IMR-90 (cell line): ENCODE measurements at regions not wholly inside any gene's neighbourhood (a gene's known extent, or its start where the extent isn't known, plus 50 kb on each side); places are given as distances from the start of the nearest gene placed in this dataset.

ENCODE experiments used
- ATAC-seq: fragments of 200-7000 bp; cut with Tn5 transposase; 2 replicates; pipeline ENCODE4 v1.9.1; 2020; ENCODE audit warnings: low read depth, mild to moderate bottlenecking, moderate library complexity
- BruUV-seq: library from RNA; stranded (reverse); fragments of 400-500 nt; replicated peaks from 2 replicates; lab custom pipeline; 2021; lab: Mats Ljungman, UMichigan
- CTCF ChIA-PET: fragments of 300-600 bp; formaldehyde crosslinking; extraction: SDS; loops from one replicate; lab custom pipeline; 2021; ENCODE audit warnings: antibody characterized with exemption; lab: Yijun Ruan, JAX
- POLR2A ChIA-PET: fragments of 300-600 bp; sonication (Branson Sonifier 250); formaldehyde crosslinking; loops from one replicate; lab custom pipeline; 2022; ENCODE audit warnings: antibody characterized with exemption; ENCODE audit not compliant: unreplicated experiment; lab: Charles Lee
- DNase-seq: peaks from one replicate; pipeline ENCODE4 v3.0.0; 2013
- H2AFZ ChIP-seq: replicated peaks from 2 replicates; pipeline ENCODE3; 2013; ENCODE audit warnings: low read length, mild to moderate bottlenecking; ENCODE audit not compliant: poor library complexity
- H2AK5ac ChIP-seq: 2 replicates; pipeline ENCODE4 v1.6.1; 2013; ENCODE audit warnings: low read depth, low read length, inconsistent platforms
- H2AK9ac ChIP-seq: replicated peaks from 2 replicates; pipeline ENCODE3; 2013; ENCODE audit warnings: mild to moderate bottlenecking, low read depth, low read length, moderate library complexity; ENCODE audit not compliant: poor library complexity
- H2BK120ac ChIP-seq: 2 replicates; pipeline ENCODE4 v1.6.1; 2013; ENCODE audit warnings: low read depth, low read length, inconsistent platforms
- H2BK15ac ChIP-seq: 3 replicates; pipeline ENCODE4 v1.6.1; 2013; ENCODE audit warnings: low read depth, low read length, inconsistent platforms
- H2BK20ac ChIP-seq: 2 replicates; pipeline ENCODE4 v1.6.1; 2013; ENCODE audit warnings: low read depth, mild to moderate bottlenecking, inconsistent platforms, low read length, moderate library complexity
- H2BK5ac ChIP-seq: 2 replicates; pipeline ENCODE4 v1.6.1; 2013; ENCODE audit warnings: mild to moderate bottlenecking, low read depth, low read length, inconsistent platforms; ENCODE audit not compliant: poor library complexity, severe bottlenecking
- H3K14ac ChIP-seq: replicated peaks from 2 replicates; pipeline ENCODE4 v1.6.1; 2013; ENCODE audit warnings: low read depth, low read length, inconsistent platforms
- H3K18ac ChIP-seq: 2 replicates; pipeline ENCODE4 v1.6.1; 2013; ENCODE audit warnings: low read depth, low read length, control low read depth
- H3K23ac ChIP-seq: 2 replicates; pipeline ENCODE4 v1.6.1; 2013; ENCODE audit warnings: low read depth, low read length, inconsistent platforms
- H3K27ac ChIP-seq: 2 replicates; pipeline ENCODE4 v1.5.1; 2013; ENCODE audit warnings: mild to moderate bottlenecking, control low read depth, low read length; ENCODE audit not compliant: insufficient read depth
- H3K27me3 ChIP-seq: 2 replicates; pipeline ENCODE4 v1.6.1; 2013; ENCODE audit warnings: low read length; ENCODE audit not compliant: control insufficient read depth, insufficient read depth
- H3K36me3 ChIP-seq: 2 replicates; pipeline ENCODE4 v1.6.1; 2013; ENCODE audit warnings: low read length, mixed read lengths; ENCODE audit not compliant: control insufficient read depth, insufficient read depth
- H3K4ac ChIP-seq: 2 replicates; pipeline ENCODE4 v1.6.1; 2013; ENCODE audit warnings: low read depth, low read length, inconsistent platforms
- H3K4me1 ChIP-seq: 2 replicates; pipeline ENCODE4 v1.6.1; 2013; ENCODE audit warnings: low read length, mixed read lengths; ENCODE audit not compliant: control insufficient read depth, insufficient read depth
- H3K4me2 ChIP-seq: 2 replicates; pipeline ENCODE4 v1.6.1; 2013; ENCODE audit warnings: low read depth, mild to moderate bottlenecking, control low read depth, low read length, moderate library complexity
- H3K4me3 ChIP-seq: 2 replicates; pipeline ENCODE4 v1.5.1; 2013; ENCODE audit warnings: low read depth, mild to moderate bottlenecking, control low read depth, low read length, moderate library complexity; ENCODE audit not compliant: insufficient read depth
- H3K56ac ChIP-seq: 2 replicates; pipeline ENCODE4 v1.6.1; 2013; ENCODE audit warnings: low read length, inconsistent platforms; ENCODE audit not compliant: insufficient read depth; ENCODE audit errors: extremely low read depth
- H3K79me1 ChIP-seq, 2 experiments: 2 replicates each; pipeline ENCODE4 v1.6.1; 2013; ENCODE audit warnings: low read length in 2 of 2, inconsistent platforms in 1 of 2, low read depth in 1 of 2
- H3K9ac ChIP-seq: 2 replicates; pipeline ENCODE4 v1.6.1; 2013; ENCODE audit warnings: low read depth, low read length, control low read depth
- H3K9me1 ChIP-seq: 2 replicates; pipeline ENCODE4 v1.6.1; 2013; ENCODE audit warnings: low read length, inconsistent platforms; ENCODE audit not compliant: insufficient read depth
- H3K9me3 ChIP-seq: 2 replicates; pipeline ENCODE4 v1.6.1; 2013; ENCODE audit warnings: low read length; ENCODE audit not compliant: control insufficient read depth, insufficient read depth
- H4K20me1 ChIP-seq: 2 replicates; pipeline ENCODE4 v1.6.1; 2013; ENCODE audit warnings: low read length, inconsistent platforms; ENCODE audit not compliant: insufficient read depth
- H4K5ac ChIP-seq: 2 replicates; pipeline ENCODE4 v1.6.1; 2013; ENCODE audit warnings: mild to moderate bottlenecking, low read depth, low read length, control low read depth
- H4K8ac ChIP-seq, 2 experiments: 2 replicates each; pipeline ENCODE4 v1.6.1; 2013; ENCODE audit warnings: low read depth in 2 of 2, low read length in 2 of 2, control low read depth in 1 of 2, inconsistent platforms in 1 of 2
- H4K91ac ChIP-seq: 2 replicates; pipeline ENCODE4 v1.6.1; 2013; ENCODE audit warnings: low read depth, low read length, inconsistent platforms; ENCODE audit not compliant: insufficient read depth
- SMC3 ChIP-seq: fragments of 150-350 bp; IDR thresholded peaks from 2 replicates; pipeline ENCODE4 v1.6.1; 2016; ENCODE audit warnings: low read depth, mild to moderate bottlenecking, antibody characterized with exemption, low read length, moderate library complexity
- WGBS, 2 experiments: methylation state at CpG; one replicate each; pipeline versions ENCODE4 v1.1.5 to v1.1.7; 2013; ENCODE audit warnings: missing lambda C conversion rate in 2 of 2; ENCODE audit not compliant: insufficient read length in 1 of 2; ENCODE audit errors: extremely low coverage in 2 of 2; 5-methylcytosine and 5-hydroxymethylcytosine counted together
- dilution Hi-C: fragments of 300-500 bp; cut with HindIII; formaldehyde crosslinking; loops from one replicate; pipeline ENCODE4 v1.14.3; 2018; ENCODE audit warnings: low sequenced_read_pairs; ENCODE audit not compliant: unreplicated experiment
- in situ Hi-C: fragments of 300-500 bp; cut with MboI; formaldehyde crosslinking; loops from 3 replicates; pipeline ENCODE4 v1.14.3; 2019; ENCODE audit warnings: low sequenced_read_pairs, inconsistent platforms, mixed read lengths
- intact Hi-C: fragments of 100-400 bp; cut with micrococcal nuclease; formaldehyde crosslinking; loops from 2 replicates; pipeline ENCODE4 v1.10.0; 2022
- TF ChIP-seq, protein P1 (sequence below): fragments of 150-350 bp; IDR thresholded peaks from 2 replicates; pipeline ENCODE4 v1.6.1; 2016; ENCODE audit warnings: low read depth, mild to moderate bottlenecking, low read length, moderate library complexity, borderline replicate concordance

DNA sequence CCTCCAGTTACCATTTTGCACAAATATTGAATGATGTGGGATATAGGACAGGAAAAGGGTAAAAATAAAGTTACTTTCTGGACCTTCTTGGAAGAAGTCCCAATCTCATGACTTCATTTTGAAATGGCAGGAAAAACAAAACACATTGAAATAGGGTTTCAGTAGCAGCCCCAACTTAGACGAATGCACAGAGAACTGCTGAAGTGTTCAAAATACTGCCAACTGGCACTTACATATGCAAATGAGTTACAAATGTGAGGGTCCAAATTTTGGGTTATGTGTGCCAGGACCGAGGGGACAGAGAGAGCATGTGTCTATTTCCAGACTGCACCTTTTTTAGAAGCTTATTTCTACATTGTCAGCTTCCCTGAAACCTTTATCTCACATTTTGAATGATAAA lies 112.9 kb upstream of the CCDC68 start:
- Histone ChIP-seq H3K27me3 (peaks cover 16% of the 10 kb centered on the region), H2BK120ac (no peak overlapping the region), H3K9me3 (no peaks in the 10 kb centered on the region), H3K18ac (no peak overlapping the region), H3K4me2 (no peak overlapping the region), H3K4ac (no peak overlapping the region), H2AK5ac (no peak overlapping the region), H2BK20ac (no peak overlapping the region), H2AK9ac (no peak overlapping the region), H4K91ac (no peak overlapping the region), H3K36me3 (no peaks in the 10 kb centered on the region), H3K23ac (no peak overlapping the region), H2BK15ac (no peak overlapping the region), H4K8ac (no peak overlapping the region), H3K9ac (no peak overlapping the region), H2BK5ac (no peak overlapping the region), H3K4me3 (no peak overlapping the region), H4K5ac (no peak overlapping the region), H3K14ac (no peak overlapping the region), H3K9me1 (no peaks in the 10 kb centered on the region), H3K4me1 (no peaks in the 10 kb centered on the region), H2AFZ (no peak overlapping the region), H3K79me1 (no peaks in the 10 kb centered on the region), H3K56ac (no peak overlapping the region), H3K27ac (no peak overlapping the region), H4K20me1 (no peaks in the 10 kb centered on the region)
- no peak for TF ChIP-seq SMC3
- TF ChIP-seq, protein P1, sequence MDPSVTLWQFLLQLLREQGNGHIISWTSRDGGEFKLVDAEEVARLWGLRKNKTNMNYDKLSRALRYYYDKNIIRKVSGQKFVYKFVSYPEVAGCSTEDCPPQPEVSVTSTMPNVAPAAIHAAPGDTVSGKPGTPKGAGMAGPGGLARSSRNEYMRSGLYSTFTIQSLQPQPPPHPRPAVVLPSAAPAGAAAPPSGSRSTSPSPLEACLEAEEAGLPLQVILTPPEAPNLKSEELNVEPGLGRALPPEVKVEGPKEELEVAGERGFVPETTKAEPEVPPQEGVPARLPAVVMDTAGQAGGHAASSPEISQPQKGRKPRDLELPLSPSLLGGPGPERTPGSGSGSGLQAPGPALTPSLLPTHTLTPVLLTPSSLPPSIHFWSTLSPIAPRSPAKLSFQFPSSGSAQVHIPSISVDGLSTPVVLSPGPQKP, result no peak
- CTCF ChIA-PET, result interaction anchor here (0.6 kb wide), 2 partner anchors 117 to 1367 kb away, joined by 3 to 6 read pairs; no protein-coding TSS in a partner anchor
- WGBS, 2 experiments, result no CpG with 5 or more reads among the region's 2 CpGs
- dilution Hi-C loops (no loop called here), in situ Hi-C loops (no loop called here), intact Hi-C loops (no loop called here)
- no peak for ATAC-seq
- BruUV-seq, result no TSS peak
- POLR2A ChIA-PET, result no interaction called here
- DNase-seq, result no peak
